OCI-LY7 (cell line): ENCODE measurements at regions not wholly inside any gene's neighbourhood (a gene's known extent, or its start where the extent isn't known, plus 50 kb on each side); places are given as distances from the start of the nearest gene placed in this dataset.

Experiments
- BruUV-seq: library from RNA; stranded (reverse); fragments of 400-500 nt; replicated peaks from 2 replicates; lab custom pipeline; 2021; lab: Mats Ljungman, UMichigan
- CTCF ChIA-PET: fragments of 300-600 bp; sonication (Branson Sonifier 250); formaldehyde crosslinking; loops from one replicate; lab custom pipeline; 2022; ENCODE audit warnings: antibody characterized with exemption; ENCODE audit not compliant: unreplicated experiment; lab: Charles Lee
- POLR2A ChIA-PET: fragments of 300-600 bp; sonication (Branson Sonifier 250); formaldehyde crosslinking; loops from one replicate; lab custom pipeline; 2022; ENCODE audit warnings: antibody characterized with exemption; lab: Charles Lee
- DNase-seq: peaks from one replicate; pipeline ENCODE4 v3.0.0-alpha.2; 2015; ENCODE audit warnings: low spot score
- H2AFZ ChIP-seq: fragments of 200-600 bp; sonication (generic), shearing (Covaris generic); 2 replicates; pipeline ENCODE4 v1.6.1; 2014; ENCODE audit warnings: mild to moderate bottlenecking, antibody characterized with exemption, low read length, moderate library complexity
- H3K27ac ChIP-seq: fragments of 200-600 bp; sonication (generic); 2 replicates; pipeline ENCODE4 v1.5.1; 2014; ENCODE audit warnings: mixed run types, low read depth, mild to moderate bottlenecking, moderate library complexity, low read length, inconsistent platforms; ENCODE audit not compliant: poor library complexity, severe bottlenecking
- H3K36me3 ChIP-seq: fragments of 200-600 bp; sonication (generic); 2 replicates; pipeline ENCODE4 v1.6.1; 2014; ENCODE audit warnings: mild to moderate bottlenecking, antibody characterized with exemption, low read length, moderate library complexity, mixed read lengths; ENCODE audit not compliant: insufficient read depth
- H3K4me1 ChIP-seq: fragments of 200-600 bp; sonication (generic); 2 replicates; pipeline ENCODE4 v1.5.1; 2014; ENCODE audit warnings: mild to moderate bottlenecking, low read length; ENCODE audit not compliant: insufficient read depth, poor library complexity, severe bottlenecking
- H3K4me2 ChIP-seq: fragments of 200-600 bp; sonication (generic); 2 replicates; pipeline ENCODE4 v1.6.1; 2014; ENCODE audit warnings: mild to moderate bottlenecking, low read length
- H3K4me3 ChIP-seq: fragments of 200-600 bp; sonication (generic); 2 replicates; pipeline ENCODE4 v1.5.1; 2014; ENCODE audit warnings: mild to moderate bottlenecking, low read depth, low read length; ENCODE audit not compliant: poor library complexity, severe bottlenecking
- H3K79me2 ChIP-seq: fragments of 200-600 bp; sonication (generic); 2 replicates; pipeline ENCODE4 v1.6.1; 2016; ENCODE audit warnings: low read depth, mild to moderate bottlenecking, low read length, moderate library complexity, mixed read lengths; ENCODE audit not compliant: insufficient read depth
- H3K9me2 ChIP-seq: fragments of 200-600 bp; sonication (generic); 2 replicates; pipeline ENCODE4 v1.6.1; 2016; ENCODE audit warnings: mild to moderate bottlenecking, low read length, mixed read lengths; ENCODE audit not compliant: insufficient read depth
- H3K9me3 ChIP-seq: fragments of 200-600 bp; sonication (generic); 2 replicates; pipeline ENCODE4 v1.6.1; 2014; ENCODE audit warnings: mild to moderate bottlenecking, mixed run types, low read length, mixed read lengths
- H4K20me1 ChIP-seq: fragments of 200-600 bp; sonication (generic); 2 replicates; pipeline ENCODE4 v1.6.1; 2014; ENCODE audit warnings: mild to moderate bottlenecking, antibody characterized with exemption, low read length, moderate library complexity, mixed read lengths; ENCODE audit not compliant: insufficient read depth
- EZH2phosphoT487 ChIP-seq: fragments of 200-600 bp; sonication (generic); IDR thresholded peaks from 2 replicates; pipeline ENCODE4 v1.6.1; 2018; ENCODE audit warnings: low read depth, borderline replicate concordance, mild to moderate bottlenecking, mixed run types, antibody characterized with exemption, low read length, moderate library complexity, mixed read lengths
- intact Hi-C: fragments of 100-400 bp; cut with micrococcal nuclease; formaldehyde crosslinking; loops from one replicate; pipeline ENCODE4 v1.10.0; 2022; ENCODE audit not compliant: unreplicated experiment
- TF ChIP-seq, protein P1 (sequence below): fragments of 200-600 bp; sonication (generic); conservative IDR thresholded peaks from 2 replicates; pipeline ENCODE4 v1.5.1; 2014; ENCODE audit warnings: mild to moderate bottlenecking, antibody characterized with exemption, low read length, moderate library complexity, mixed read lengths

DNA sequence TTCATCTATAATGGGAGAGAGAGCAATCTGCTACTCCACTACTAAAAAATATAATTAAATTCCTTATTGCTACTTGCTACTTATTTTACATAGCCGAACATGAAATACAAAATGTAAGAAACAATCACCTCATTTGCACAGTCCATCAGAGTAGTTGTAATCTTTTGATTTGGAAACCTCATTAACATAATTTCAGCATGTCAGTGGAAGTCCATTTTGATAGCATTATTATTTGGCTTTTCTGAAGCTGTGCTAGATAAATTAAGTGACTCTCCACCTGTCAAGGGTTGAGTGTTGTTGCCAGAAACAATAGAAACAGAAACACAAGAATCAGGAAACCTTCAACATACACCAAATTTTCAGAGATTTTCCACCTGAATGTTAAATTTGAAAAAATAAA is 250.0 kb downstream of the RFPL4B start:
- Histone ChIP-seq H3K9me3 (no peaks in the 10 kb centered on the region), H3K36me3 (no peaks in the 10 kb centered on the region), H3K9me2 (no peaks in the 10 kb centered on the region), H3K27ac (no peak overlapping the region), H4K20me1 (no peaks in the 10 kb centered on the region), H3K4me1 (no peaks in the 10 kb centered on the region), H3K79me2 (no peaks in the 10 kb centered on the region), H3K4me3 (no peak overlapping the region), H3K4me2 (no peak overlapping the region), H2AFZ (no peak overlapping the region)
- ChIA-PET CTCF (no interaction called here), POLR2A (interaction anchor here (0.6 kb wide), 1 partner anchor 469 kb away, joined by 3 read pairs; no protein-coding TSS in a partner anchor)
- DNase-seq: no peak
- intact Hi-C loops: no loop called here
- BruUV-seq: no TSS peak
- TF ChIP-seq, protein P1, sequence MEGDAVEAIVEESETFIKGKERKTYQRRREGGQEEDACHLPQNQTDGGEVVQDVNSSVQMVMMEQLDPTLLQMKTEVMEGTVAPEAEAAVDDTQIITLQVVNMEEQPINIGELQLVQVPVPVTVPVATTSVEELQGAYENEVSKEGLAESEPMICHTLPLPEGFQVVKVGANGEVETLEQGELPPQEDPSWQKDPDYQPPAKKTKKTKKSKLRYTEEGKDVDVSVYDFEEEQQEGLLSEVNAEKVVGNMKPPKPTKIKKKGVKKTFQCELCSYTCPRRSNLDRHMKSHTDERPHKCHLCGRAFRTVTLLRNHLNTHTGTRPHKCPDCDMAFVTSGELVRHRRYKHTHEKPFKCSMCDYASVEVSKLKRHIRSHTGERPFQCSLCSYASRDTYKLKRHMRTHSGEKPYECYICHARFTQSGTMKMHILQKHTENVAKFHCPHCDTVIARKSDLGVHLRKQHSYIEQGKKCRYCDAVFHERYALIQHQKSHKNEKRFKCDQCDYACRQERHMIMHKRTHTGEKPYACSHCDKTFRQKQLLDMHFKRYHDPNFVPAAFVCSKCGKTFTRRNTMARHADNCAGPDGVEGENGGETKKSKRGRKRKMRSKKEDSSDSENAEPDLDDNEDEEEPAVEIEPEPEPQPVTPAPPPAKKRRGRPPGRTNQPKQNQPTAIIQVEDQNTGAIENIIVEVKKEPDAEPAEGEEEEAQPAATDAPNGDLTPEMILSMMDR: no peak
- no peak for TF ChIP-seq EZH2phosphoT487

DNA sequence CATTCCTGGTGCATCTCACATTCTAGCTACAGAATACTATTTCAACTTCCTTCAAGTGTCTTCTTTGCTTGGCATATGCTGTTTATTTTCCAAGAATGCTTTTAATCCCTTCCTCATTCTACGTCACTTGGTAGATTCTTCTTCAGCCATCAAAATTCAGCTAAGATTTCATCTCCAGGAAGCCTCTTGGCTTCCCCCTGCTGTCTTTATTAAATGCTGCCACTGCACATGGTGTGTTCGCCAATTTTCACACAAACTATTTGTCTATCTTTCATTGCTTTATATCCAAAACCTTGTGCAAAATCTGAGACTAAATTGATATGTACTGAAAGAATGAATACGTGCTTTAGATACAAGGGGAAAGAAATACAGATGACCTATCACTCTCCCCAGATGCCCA is 253.0 kb downstream of the RFPL4B start:
- H4K20me1 ChIP-seq: no peaks in the 10 kb centered on the region
- BruUV-seq: no TSS peak

DNA sequence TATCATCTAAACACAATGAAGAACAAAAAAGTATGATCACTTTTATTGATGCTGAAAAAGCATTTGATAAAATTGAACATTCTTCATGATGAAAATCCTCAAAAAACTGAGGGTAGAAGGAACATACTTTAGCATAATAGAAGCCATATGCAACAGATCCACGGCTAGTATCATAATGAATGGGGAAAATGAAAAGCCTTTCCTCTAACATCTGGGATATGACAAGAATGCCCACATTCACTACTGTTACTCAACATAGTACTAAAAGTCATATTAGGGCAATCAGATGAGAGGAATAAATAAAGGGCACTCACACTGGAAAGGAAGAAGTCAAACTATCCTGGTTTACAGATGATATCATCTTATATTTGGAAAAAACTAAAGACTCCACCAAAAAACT is 256.6 kb downstream of the RFPL4B start:
- H2AFZ ChIP-seq: no peak overlapping the region
- H3K4me1 ChIP-seq: no peaks in the 10 kb centered on the region
- H3K79me2 ChIP-seq: no peaks in the 10 kb centered on the region
- no peak overlapping the region for H3K4me2 ChIP-seq
- CTCF ChIA-PET: no interaction called here
- 0 out of 2 replicates have a peak, but pooled peaks cover 5% of the 10 kb centered on the region for H3K9me3 ChIP-seq
- no peak overlapping the region for H3K4me3 ChIP-seq
- no peaks in the 10 kb centered on the region for H3K36me3 ChIP-seq
- H3K9me2 ChIP-seq: no peaks in the 10 kb centered on the region
- DNase-seq: no peak
- no peaks in the 10 kb centered on the region for H4K20me1 ChIP-seq
- POLR2A ChIA-PET: no interaction called here
- no peak for TF ChIP-seq EZH2phosphoT487
- TF ChIP-seq, protein P1: no peak
- no TSS peak for BruUV-seq
- no peak overlapping the region for H3K27ac ChIP-seq
- intact Hi-C loops: no loop called here

More for the DNA sequence above, 253.0 kb downstream of the RFPL4B start:
- Histone ChIP-seq H3K4me3 (no peak overlapping the region), H3K4me1 (no peaks in the 10 kb centered on the region), H3K79me2 (no peaks in the 10 kb centered on the region), H3K27ac (no peak overlapping the region), H3K36me3 (no peaks in the 10 kb centered on the region), H3K9me3 (no peaks in the 10 kb centered on the region), H2AFZ (no peak overlapping the region), H3K4me2 (no peak overlapping the region), H3K9me2 (no peaks in the 10 kb centered on the region)
- POLR2A ChIA-PET: no interaction called here
- CTCF ChIA-PET: no interaction called here
- DNase-seq: no peak
- TF ChIP-seq, protein P1: no peak
- TF ChIP-seq EZH2phosphoT487: no peak
- intact Hi-C loops: no loop called here
